ENCODE measurements at regions not wholly inside any gene's neighbourhood (a gene's known extent, or its start where the extent isn't known, plus 50 kb on each side); places are given as distances from the start of the nearest gene placed in this dataset.

GRCh38 chr4:110854021-110854678, 231.3 kb upstream of the PITX2 start:
- no peaks in the 10 kb centered on the region for H3K27me3 ChIP-seq (ENCODE audit: control insufficient read depth in 2 of 2, insufficient read depth in 2 of 2, low read length in 2 of 2)
- Mint-ChIP-seq H3K27me3 (ENCODE audit: low read depth in 3 of 3) (peaks cover 0 to 3% (median 0%) of the 10 kb centered on the region in 3 donors), H3K4me1 (no peaks in the 10 kb centered on the region), H3K27ac (no peak overlapping the region), H3K9me3 (peaks cover 0 to 6% (median 0%) of the 10 kb centered on the region in 7 donors), H3K4me3 (no peak overlapping the region), H3K36me3 (no peaks in the 10 kb centered on the region)
- H3K4me1 ChIP-seq (ENCODE audit: control insufficient read depth in 1 of 2, insufficient read depth in 2 of 2, low read length in 2 of 2): no peaks in the 10 kb centered on the region
- intact Hi-C loops (cut with micrococcal nuclease): no loop called here
- H3K79me2 ChIP-seq (ENCODE audit: insufficient read depth, low read length): no peaks in the 10 kb centered on the region
- no peaks in the 10 kb centered on the region for H3K36me3 ChIP-seq (replicated peaks in 1 of 2; ENCODE audit: control insufficient read depth in 1 of 2, insufficient read depth in 2 of 2, low read length in 2 of 2)
- no peaks in the 10 kb centered on the region for H4K20me1 ChIP-seq (ENCODE audit: insufficient read depth, low read length)
- no CpG with 5 or more reads among the region's 6 CpGs for WGBS (ENCODE audit: insufficient coverage)
- no peak overlapping the region for H3K27ac ChIP-seq (ENCODE audit: low read depth in 1 of 2, low read length in 2 of 2)
- no peaks in the 10 kb centered on the region for H3K9me3 ChIP-seq (replicated peaks in 1 of 2; ENCODE audit: control insufficient read depth in 1 of 2, insufficient read depth in 1 of 2, low read length in 2 of 2)
- no peak overlapping the region for H3K4me3 ChIP-seq (replicated peaks in 1 of 3; ENCODE audit: low read depth in 2 of 3, low read length in 3 of 3)
- no peak overlapping the region for H3K9ac ChIP-seq (ENCODE audit: insufficient read depth, low read length, poor library complexity, severe bottlenecking)
- DNase-seq: no peak
- TF ChIP-seq, protein P1, sequence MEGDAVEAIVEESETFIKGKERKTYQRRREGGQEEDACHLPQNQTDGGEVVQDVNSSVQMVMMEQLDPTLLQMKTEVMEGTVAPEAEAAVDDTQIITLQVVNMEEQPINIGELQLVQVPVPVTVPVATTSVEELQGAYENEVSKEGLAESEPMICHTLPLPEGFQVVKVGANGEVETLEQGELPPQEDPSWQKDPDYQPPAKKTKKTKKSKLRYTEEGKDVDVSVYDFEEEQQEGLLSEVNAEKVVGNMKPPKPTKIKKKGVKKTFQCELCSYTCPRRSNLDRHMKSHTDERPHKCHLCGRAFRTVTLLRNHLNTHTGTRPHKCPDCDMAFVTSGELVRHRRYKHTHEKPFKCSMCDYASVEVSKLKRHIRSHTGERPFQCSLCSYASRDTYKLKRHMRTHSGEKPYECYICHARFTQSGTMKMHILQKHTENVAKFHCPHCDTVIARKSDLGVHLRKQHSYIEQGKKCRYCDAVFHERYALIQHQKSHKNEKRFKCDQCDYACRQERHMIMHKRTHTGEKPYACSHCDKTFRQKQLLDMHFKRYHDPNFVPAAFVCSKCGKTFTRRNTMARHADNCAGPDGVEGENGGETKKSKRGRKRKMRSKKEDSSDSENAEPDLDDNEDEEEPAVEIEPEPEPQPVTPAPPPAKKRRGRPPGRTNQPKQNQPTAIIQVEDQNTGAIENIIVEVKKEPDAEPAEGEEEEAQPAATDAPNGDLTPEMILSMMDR (IDR thresholded peaks at IDR 0.05): no peak
- H3K4me2 ChIP-seq (replicated peaks; ENCODE audit: extremely low read depth, low read length, poor library complexity, severe bottlenecking): no peak overlapping the region
- no peak overlapping the region for H2AFZ ChIP-seq (ENCODE audit: insufficient read depth, low read depth, low read length, poor library complexity, severe bottlenecking)

- Mint-ChIP-seq H3K4me3 (no peak overlapping the region), H3K27me3 (ENCODE audit: low read depth in 3 of 3) (peaks cover 0 to 1% (median 0%) of the 10 kb centered on the region in 3 donors), H3K27ac (no peak overlapping the region), H3K36me3 (no peaks in the 10 kb centered on the region), H3K9me3 (peaks cover 0 to 6% (median 0%) of the 10 kb centered on the region in 7 donors), H3K4me1 (no peaks in the 10 kb centered on the region)
- TF ChIP-seq, protein P1 (IDR thresholded peaks at IDR 0.05): no peak
- Histone ChIP-seq H4K20me1 (ENCODE audit: insufficient read depth, low read length) (no peaks in the 10 kb centered on the region), H3K27ac (ENCODE audit: low read depth in 1 of 2, low read length in 2 of 2) (no peak overlapping the region), H3K4me3 (replicated peaks in 1 of 3; ENCODE audit: low read depth in 2 of 3, low read length in 3 of 3) (no peak overlapping the region), H3K9ac (ENCODE audit: insufficient read depth, low read length, poor library complexity, severe bottlenecking) (no peak overlapping the region), H2AFZ (ENCODE audit: insufficient read depth, low read depth, low read length, poor library complexity, severe bottlenecking) (no peak overlapping the region), H3K79me2 (ENCODE audit: insufficient read depth, low read length) (no peaks in the 10 kb centered on the region), H3K4me1 (ENCODE audit: control insufficient read depth in 1 of 2, insufficient read depth in 2 of 2, low read length in 2 of 2) (no peaks in the 10 kb centered on the region), H3K27me3 (ENCODE audit: control insufficient read depth in 2 of 2, insufficient read depth in 2 of 2, low read length in 2 of 2) (no peaks in the 10 kb centered on the region), H3K36me3 (replicated peaks in 1 of 2; ENCODE audit: control insufficient read depth in 1 of 2, insufficient read depth in 2 of 2, low read length in 2 of 2) (no peaks in the 10 kb centered on the region), H3K9me3 (replicated peaks in 1 of 2; ENCODE audit: control insufficient read depth in 1 of 2, insufficient read depth in 1 of 2, low read length in 2 of 2) (no peaks in the 10 kb centered on the region), H3K4me2 (replicated peaks; ENCODE audit: extremely low read depth, low read length, poor library complexity, severe bottlenecking) (no peak overlapping the region)
- no CpG with 5 or more reads among the region's 6 CpGs for WGBS (ENCODE audit: insufficient coverage)
- no peak for DNase-seq
- intact Hi-C loops (cut with micrococcal nuclease): no loop called here
These were observed 237.2 kb upstream of the PITX2 start for GRCh38 chr4:110860125-110860524.

Measured in CD14-positive monocyte (primary cell).